Suppressor macrophage (primary cell): ENCODE measurements at regions not wholly inside any gene's neighbourhood (a gene's known extent, or its start where the extent isn't known, plus 50 kb on each side); places are given as distances from the start of the nearest gene placed in this dataset.

ENCODE experiments used
- DNase-seq, 4 experiments: peaks; one replicate each; pipeline ENCODE4 v3.0.0-alpha.2; 2020 to 2022

DNA sequence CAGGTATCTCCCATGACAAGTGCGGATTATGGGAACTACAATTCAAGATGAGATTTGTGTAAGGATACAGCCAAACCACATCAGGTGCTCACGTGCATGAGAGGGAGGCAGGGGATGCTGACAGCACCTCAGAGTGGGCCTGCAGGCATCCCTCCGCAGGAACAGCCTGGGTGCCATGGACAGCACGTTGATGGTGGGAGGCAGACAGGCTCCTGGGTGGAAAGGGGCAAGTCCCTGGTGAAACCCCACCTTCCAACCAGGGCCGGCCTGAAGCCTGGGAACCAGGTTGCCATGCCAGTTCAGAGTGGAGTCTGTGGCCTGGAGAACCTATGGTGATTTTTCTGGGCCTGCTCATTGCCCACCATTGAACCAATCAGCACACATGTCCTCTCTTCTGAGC, 1469.6 kb downstream of the PCDH7 start:
- DNase-seq = no peak

DNA sequence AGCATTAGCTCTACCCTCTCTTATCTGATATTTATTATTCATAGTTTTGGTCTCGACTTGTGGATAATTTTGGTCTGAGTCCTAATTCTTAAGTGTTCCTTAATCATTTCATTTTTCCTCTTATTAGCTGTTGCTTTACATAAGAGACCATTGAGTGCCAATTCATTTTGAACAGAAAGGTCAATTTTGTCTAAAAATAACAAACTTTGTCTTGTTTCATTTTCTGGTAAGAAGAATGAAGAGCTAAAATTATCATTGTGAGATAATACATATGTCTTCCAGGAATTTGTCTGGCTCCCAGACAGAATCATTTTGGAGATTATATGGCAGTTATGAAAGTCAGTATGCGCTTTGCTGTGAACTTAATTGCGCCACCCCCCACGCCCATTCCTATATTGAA, 1471.8 kb downstream of the PCDH7 start:
- DNase-seq = no peak

DNA sequence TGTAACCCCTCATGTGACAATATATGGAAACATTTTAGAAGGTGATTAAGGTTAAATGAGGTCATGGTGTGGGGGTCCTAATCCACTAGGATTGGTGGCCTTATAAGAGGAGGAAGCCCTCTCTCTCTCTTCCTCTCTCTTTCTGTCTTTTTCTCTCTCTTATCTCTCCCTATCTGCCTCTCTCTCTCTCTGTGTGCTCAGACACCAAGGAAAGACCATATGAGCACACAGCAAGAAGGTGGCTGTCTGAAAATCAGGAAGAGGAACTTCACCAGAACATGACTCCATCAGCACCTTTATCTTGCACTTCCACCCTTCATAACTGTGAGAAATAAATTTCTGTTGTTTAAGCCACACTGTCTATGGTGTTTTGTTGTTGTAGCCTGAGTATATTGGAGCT, 1472.2 kb downstream of the PCDH7 start:
- DNase-seq = no peak

DNA sequence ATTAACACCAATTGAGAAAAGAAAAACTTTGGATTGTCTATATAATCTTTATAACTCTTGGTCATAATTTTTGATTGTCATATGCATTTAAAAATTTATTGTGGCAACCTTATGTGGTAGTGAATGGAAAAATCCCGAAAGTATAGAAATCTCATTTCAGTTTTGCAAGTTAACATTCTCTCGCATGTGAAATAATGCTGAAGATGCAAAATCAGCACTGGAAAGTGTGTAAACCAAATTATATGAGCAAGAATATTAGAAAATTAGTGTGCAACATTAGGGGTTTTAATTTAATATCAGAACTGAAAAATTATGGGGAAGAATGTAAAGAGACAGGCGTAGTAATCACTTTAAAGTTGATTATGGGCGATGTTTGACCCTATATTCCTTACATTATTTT, 1472.8 kb downstream of the PCDH7 start:
- DNase-seq = no peak

DNA sequence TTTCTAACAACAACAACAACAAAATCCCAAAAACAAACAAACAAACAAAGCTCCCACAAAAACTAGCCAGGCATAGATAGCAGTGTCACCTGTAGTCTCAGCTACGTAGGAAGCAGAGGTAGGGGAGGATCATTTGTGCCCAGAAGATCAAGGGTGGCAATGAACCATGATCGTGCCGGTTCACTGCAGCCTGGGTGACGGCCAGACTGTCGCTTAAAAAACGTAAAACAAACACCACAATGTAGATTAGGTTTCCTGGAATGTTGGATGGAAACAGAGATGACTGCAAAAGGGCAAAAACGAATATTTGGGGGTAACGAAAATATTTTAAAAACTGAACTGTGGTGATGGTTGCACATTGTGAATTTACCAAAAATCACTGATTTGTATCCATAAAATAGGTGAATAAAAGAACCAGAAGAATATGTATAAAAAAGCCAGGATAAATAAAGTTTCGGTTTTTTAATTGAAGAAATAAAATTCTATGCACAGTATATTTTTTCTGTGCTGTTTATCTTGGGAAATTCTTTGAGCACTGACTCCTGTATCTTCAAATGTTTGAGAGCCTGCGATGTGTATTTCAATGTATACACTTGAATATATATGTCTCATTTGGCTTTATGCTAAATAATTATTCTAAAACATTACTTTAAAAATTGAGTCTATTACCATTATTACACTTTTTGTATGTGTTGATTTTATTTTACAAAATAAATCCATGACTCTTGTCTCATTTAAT, 1477.0 kb downstream of the PCDH7 start:
- DNase-seq = no peak

DNA sequence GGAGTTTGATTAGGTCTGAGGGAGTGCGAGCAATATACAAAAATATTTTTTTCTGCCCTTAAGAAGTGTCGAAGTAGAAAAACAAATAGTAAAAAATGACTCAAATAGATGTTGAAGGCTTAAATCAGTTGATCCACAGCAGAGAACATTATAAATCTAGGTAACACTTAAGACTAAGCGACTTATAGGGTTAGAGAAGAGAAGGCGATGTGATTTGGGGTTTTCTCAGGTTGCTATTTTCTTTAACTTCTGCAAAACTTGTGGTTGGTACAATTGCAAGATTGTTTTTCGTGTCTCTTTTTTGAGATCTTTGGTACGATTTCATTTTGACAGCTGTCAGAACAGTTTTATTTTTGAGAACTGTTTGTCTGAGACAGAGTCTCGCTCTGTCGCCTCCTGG, 1479.5 kb downstream of the PCDH7 start:
- DNase-seq = no peak

DNA sequence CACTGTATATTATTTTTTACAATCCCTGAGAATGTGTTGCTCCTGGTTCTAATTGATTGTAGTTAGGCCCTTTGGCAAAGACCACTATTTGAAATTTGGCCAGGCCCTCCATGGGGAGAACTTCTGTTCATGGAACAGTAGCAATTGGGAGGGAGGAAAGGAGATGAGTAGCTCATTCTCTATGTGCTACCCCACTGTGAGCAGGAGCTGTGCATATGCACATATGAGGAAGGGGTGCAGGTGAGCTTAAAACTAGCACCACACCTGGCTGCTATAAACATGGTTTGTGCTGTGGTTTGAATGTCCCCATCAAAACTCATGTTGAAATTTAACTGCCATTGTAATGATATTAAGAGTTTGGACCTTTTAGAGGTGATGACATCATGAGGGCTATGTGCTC, 1483.2 kb downstream of the PCDH7 start:
- DNase-seq = no peak

DNA sequence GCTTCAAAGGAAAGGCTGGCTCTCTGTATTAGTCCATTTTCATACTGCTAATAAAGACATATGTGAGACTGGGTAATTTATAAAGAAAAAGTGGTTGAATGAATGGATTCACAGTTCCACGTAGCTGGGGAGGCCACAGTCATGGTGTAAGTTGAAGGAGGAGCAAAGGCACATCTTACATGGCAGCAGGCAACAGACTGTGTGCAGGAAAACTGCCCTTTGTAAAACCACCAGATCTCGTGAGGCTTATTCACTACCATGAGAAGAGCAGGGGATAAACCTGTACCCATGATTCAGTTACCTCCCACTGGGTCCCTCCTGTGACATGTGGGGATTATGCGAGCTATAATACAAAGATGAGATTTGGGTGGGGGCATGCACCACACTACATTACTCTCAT, 1486.6 kb downstream of the PCDH7 start:
- DNase-seq = no peak

DNA sequence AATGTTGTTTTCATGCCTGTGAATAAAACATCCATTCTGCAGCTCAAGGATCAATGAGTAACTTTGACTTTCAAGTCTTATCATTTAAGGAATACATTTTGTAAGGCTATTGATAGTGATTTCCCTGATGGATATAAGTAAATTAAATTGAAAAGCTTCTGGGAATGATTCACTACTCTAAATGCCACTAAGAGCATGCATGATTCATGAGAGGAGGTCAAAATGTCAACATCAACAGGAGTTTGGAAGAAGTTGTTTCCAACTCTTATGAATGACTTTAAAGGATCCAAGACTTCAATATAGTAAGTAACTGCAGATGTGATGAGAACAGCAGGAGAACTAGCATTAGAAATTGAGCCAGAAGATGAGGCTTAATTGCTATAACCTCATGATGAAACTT, 1487.3 kb downstream of the PCDH7 start:
- DNase-seq = no peak

DNA sequence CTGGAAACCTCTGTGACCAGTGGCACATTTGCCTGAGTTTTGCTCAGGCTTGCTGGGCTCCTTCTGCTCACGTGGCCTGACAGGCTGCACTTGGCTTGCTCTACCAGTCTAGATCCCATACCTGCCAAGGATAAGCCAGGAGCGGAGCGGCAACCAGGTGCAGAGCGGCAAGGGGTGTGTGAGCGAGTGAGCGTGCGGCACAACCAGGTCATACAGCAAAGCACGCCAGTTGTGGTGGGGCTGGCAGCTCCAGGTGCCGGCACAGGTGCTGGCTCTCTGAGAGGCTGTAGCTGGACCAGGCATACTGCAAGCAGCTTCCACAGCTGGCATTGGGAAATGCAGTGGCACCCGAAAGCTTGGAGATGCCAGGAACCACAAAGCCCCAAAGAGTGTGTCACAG, 1495.1 kb downstream of the PCDH7 start:
- DNase-seq = no peak

DNA sequence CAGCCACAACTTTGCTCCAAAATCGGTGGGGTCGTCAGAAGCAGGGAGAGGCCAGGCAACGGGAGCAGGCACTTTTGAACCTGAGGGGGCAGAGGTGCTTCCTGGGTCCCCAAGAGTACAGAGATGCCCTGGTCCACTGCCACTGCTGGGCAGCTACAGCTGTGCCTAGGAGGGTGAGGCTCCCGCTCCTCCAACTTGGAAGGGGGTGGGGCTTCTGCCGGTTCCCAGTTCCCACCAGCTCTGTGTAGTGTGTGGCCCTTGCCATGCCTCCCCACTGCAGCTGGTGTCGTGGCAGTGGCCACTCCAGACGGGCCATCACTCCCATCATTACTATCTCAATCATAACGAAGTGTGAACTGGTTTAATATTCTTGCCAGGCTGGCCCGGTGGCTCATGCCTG, 1496.3 kb downstream of the PCDH7 start:
- DNase-seq = no peak

DNA sequence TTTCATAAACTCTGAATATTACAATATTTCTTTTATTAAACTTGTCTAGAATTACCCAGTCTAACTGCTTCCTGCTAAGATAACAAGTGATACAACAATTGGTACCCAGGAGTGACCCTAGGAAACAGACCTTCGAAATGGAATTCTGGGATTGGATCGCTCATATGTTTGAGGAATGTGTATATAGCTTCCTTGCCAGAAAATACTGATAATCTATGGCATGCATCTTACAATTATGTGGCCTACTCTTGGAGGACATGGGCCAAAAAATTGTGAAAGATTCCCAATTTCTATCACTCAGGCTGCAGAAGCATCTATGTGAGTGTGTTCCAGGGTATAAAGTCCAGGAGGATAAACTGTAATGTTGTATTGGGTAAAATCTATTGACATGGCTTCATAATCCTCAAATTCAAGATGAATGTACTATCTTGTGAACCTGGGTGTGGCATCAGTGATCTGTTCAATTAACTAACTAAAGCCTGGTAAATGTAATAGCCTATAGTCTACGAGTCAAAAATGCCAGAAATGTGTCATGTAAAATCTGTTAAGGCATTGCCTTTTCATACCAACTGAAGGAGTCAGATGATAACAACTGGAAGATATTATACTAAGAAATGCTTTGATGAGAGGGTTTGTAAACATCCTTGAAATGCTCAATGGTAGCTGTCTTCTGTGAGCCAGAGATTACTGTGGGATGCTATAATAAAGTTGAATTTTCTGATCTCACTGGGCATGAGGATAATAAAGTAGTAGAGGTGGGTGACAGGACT, 1499.3 kb downstream of the PCDH7 start:
- no peak for DNase-seq

DNA sequence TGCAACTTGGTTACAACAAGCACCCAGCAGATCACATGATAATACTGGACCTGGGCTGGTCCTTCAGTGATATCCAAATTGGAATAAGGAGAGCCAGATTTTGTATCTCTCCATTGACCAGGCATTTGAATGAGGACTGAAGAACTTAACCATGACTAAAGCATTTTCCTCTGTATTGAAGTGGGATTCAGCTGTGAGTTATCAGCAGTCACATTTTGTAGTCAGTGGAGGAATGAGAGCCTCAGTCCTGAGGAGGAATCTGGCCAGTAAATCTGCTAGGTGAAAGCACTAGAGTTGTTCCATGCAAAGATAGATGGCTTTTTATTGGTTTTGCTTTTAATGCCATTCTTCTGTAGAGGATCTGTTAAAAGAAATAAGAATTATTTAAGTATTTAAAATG, 1506.0 kb downstream of the PCDH7 start:
- no peak for DNase-seq

DNA sequence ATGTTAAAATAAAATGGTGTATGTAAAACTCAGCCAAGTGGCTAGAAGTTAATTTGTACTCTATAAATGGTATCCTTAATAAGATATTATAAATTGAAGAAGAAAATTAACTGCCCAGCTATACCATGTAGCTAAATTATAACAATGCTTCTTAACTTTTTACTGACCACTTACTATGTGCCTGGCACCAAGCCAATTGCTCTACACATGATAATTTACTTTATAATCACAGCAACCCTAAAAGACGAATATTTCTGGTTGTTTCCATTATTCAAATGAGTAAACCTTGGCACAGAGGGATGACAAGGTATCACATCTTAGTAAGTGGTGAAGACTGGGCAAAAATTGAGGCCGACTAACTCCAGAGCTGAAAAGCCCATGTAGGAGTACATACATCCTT, 1506.6 kb downstream of the PCDH7 start:
- DNase-seq = no peak

DNA sequence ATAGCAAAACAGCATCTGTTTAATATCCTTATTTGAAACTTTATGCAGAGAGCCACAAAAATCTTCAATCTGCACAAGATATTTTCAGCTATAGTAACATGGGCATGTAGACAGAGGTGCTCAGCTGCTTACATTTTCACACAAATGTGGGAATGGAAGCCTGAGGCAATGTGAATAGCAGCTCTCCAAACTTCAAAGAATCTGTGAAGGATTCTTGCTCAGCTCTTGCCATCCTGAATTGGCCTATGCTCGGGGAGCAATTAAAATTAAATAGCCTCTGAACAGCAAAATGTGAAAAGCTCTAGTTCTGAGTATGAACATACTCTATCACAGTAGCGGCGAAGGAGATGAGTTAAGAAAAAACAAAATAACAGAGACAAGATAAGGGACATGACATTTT, 1523.8 kb downstream of the PCDH7 start:
- no peak for DNase-seq

DNA sequence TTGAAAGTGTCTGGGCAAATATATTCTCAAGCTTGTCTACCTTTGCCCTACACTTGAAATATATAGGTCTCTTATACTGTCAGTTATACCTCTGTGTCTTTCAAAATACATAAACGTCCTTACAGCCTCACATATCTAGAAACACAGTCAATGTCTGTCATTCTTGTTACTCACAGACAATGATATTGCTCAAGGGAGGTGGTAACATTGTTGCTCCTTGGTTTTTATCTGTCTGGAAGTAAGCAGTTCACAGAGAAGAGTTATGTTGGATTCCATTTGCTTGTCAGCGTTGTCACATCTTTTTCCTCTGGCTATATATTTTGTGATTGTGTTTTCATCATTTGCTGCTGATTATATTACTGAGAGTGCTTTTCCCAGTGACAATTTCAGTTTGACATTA, 1528.9 kb downstream of the PCDH7 start:
- no peak for DNase-seq

DNA sequence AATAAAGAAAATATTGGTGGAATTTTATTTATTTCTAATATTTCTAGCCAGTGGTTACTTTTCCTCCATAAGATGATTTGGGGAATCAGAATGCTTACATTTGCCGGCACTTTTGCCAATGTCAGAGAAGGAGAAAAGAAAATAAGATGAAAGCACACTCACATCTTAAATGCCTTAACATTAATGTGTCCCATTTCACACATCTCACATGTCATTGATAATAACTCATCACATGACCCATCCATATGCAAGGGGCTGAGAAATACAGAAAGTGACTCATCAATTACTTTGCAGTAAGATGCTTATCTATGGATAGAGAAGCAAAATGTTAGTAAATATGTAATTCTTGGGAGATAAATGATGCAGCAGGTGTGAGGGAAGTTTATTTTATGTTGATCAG, 1531.0 kb downstream of the PCDH7 start:
- no peak for DNase-seq

DNA sequence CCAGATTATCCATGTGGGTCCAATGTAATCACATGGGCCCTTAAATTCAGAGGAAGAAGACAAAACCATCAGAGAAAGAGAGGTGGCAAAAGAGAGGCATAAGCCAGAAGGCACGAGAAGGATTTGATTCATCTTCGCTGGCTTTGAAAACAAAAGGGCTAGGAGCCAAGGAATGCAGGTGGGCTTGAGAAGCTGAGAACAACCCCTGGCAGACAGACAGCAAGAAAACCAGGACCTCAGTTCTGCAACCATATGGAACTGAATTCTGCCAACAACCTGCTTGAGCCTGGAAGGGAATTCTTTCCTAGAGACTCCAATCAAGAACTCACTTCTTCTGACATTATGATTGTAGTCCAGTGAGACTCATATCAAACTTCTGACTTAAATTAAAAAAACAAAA, 1531.8 kb downstream of the PCDH7 start:
- no peak for DNase-seq

DNA sequence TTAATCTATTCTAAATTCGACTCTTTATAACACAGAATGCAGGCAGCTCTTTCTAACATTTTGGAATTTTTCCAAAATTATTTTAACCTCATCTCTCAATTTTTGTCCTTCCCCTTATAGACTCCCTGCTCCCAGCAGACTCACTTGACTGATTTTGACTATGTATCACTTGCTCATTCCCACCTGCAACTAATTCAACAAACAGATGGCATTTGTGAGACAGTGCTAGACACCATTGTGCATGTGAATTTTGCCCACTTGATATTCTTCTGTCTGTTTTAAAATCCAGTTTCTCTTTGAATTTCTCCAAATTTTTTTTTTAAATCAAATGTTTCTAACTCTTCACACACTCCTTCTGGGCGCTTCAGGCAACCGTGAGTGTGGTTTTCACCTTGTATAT, 1534.0 kb downstream of the PCDH7 start:
- no peak for DNase-seq

DNA sequence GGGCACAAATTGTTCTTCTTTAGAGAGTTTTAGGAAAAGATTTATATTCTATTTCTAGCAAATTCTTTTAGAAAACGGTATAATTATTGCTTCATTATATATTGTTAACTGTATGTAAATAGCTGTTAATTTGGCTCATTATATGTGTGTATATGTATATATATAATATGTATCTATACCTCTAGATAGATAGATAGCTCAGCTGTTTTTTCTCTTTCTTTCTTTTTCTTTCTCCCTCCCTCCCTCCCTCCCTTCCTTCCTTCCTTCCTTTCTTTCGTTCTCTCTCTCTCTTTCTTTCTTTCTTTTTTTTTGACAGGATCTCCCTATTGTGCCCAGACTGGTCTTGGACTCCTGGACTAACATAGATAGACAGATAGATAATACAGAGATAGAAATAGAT, 1538.8 kb downstream of the PCDH7 start:
- DNase-seq = no peak

DNA sequence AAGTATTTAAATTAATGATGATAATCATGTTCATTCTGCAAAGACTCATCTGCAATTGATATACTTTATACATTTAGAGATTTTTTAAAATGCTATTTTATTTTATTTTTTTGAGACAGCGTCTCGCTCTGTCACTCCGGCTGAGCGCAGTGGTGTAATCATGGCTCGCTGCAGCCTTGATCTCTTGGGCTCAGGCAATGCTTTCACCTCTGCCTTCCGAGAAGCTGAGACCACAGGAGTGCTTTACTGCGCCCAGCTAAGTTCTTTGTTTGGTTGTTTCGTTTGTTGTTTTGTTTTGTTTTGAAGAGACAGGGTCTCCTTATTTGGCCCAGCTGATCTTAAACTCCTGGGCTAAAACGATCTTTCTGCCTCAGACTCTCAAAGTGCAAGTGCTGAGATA, 1541.0 kb downstream of the PCDH7 start:
- no peak for DNase-seq

DNA sequence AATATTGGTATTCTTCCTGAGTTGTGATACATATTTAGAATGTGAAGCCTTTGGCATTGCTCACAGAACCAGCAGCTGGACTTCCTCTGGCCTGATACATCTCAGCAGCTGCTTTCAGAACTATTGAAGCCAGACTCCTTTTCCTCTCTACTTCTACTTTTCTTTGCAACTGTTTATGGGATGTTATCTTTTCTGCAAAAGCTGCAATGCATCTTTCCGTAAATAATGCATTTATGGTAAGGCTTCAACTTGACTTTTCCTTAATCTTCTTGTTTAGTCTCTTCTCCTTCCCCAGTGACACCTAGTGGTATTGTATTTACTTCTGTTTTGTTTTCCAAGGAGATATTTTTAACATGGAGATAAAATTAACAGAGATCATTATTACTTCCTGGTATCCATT, 1548.7 kb downstream of the PCDH7 start:
- DNase-seq = no peak

DNA sequence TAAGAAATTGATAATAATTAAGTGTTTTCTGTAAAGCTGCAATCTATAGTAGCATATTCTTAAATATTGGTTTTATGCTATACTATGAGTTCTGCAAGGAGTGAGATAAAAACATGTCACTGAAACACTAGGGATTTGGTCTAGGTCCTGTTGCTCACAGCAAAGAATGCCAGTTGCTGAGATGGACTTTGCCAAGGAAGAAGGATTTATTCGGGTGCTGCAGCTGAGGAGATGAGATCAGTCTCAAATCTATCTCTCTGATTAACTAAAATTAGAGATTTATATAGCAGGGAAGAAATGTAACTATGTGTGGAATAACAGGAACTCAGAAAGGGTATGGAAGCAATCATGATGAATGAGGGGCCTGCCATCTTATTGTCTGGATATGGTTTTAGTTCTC, 1569.9 kb downstream of the PCDH7 start:
- no peak for DNase-seq

DNA sequence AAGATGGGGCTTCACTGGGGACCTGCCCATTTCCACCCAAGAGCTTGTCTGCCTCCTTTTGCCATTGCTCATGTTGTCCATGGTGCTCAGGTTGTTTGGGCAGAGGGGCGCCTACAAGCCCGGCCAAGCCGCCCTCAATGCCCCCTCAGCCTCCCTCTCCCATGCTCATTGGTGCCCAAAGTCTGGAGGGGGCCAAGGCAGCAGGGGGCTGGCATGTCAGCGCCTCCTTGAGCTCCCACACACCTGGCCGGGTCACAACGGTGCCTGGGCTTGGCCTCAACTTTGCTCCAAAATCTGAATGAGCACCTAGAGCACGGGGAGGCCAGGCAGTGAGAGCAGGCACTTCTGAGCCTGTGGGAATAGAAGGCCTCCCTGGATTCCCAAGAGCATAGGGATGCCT, 1598.8 kb downstream of the PCDH7 start:
- DNase-seq = no peak

DNA sequence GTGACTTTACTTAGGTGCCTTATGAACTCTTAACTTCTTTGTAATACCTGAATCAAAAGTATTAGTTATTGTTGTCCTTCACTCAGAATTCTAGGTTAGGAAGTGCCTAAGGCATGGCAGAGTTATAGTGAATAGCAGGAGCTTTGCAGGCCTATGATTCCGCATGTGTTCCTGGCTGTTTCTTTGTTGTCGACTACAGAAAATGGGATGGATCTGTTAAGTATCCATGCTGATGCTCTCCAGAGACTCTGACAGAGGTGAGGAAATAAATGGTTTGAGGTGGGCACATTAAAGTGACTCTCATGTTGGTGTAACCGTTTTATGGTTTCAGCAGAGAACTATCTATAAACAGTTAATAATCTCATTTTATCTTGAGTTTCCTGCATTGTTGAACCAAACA, 1601.3 kb downstream of the PCDH7 start:
- no peak for DNase-seq
